ENCODE measurements at regions not wholly inside any gene's neighbourhood (a gene's known extent, or its start where the extent isn't known, plus 50 kb on each side); places are given as distances from the start of the nearest gene placed in this dataset.

GRCh38 chr10:107443813-107444212, 279.3 kb upstream of the SORCS1 start:
- TF ChIP-seq EZH2 (IDR thresholded peaks at IDR 0.05) (no peak), YY1 (IDR thresholded peaks at IDR 0.05; ENCODE audit: extremely low read depth, insufficient replicate concordance, low read depth, low read length) (no peak), SIN3A (IDR thresholded peaks at IDR 0.05; ENCODE audit: low read depth) (no peak), RAD21 (IDR thresholded peaks at IDR 0.05; ENCODE audit: low read depth) (no peak), POLR2A (IDR thresholded peaks at IDR 0.05; ENCODE audit: borderline replicate concordance, extremely low read depth, insufficient read depth, insufficient read length) (no peak), EZH2phosphoT487 (IDR thresholded peaks at IDR 0.05; ENCODE audit: borderline replicate concordance) (no peak), REST (IDR thresholded peaks at IDR 0.05; ENCODE audit: low read depth) (no peak), JUND (IDR thresholded peaks at IDR 0.05) (no peak), TCF7L2 (IDR thresholded peaks at IDR 0.05; ENCODE audit: borderline replicate concordance, extremely low read depth, insufficient read depth, insufficient read length) (no peak), POLR2AphosphoS5 (IDR thresholded peaks at IDR 0.05; ENCODE audit: low read depth, low read length) (no peak), CEBPB (IDR thresholded peaks at IDR 0.05; ENCODE audit: low read depth) (no peak), ZFX (IDR thresholded peaks at IDR 0.05) (no peak)
- TF ChIP-seq, protein P1, sequence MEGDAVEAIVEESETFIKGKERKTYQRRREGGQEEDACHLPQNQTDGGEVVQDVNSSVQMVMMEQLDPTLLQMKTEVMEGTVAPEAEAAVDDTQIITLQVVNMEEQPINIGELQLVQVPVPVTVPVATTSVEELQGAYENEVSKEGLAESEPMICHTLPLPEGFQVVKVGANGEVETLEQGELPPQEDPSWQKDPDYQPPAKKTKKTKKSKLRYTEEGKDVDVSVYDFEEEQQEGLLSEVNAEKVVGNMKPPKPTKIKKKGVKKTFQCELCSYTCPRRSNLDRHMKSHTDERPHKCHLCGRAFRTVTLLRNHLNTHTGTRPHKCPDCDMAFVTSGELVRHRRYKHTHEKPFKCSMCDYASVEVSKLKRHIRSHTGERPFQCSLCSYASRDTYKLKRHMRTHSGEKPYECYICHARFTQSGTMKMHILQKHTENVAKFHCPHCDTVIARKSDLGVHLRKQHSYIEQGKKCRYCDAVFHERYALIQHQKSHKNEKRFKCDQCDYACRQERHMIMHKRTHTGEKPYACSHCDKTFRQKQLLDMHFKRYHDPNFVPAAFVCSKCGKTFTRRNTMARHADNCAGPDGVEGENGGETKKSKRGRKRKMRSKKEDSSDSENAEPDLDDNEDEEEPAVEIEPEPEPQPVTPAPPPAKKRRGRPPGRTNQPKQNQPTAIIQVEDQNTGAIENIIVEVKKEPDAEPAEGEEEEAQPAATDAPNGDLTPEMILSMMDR (IDR thresholded peaks at IDR 0.05 in 2 of 3, conservative IDR thresholded peaks at IDR 0.05 in 1 of 3; ENCODE audit: borderline replicate concordance in 1 of 3, insufficient read depth in 1 of 3, low read depth in 2 of 3, low read length in 2 of 3), result no peak
- TF ChIP-seq, protein P2, sequence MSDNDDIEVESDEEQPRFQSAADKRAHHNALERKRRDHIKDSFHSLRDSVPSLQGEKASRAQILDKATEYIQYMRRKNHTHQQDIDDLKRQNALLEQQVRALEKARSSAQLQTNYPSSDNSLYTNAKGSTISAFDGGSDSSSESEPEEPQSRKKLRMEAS (IDR thresholded peaks at IDR 0.05), result no peak

Data from HCT116 (cell line).